AG10803 (cell line): ENCODE measurements at regions not wholly inside any gene's neighbourhood (a gene's known extent, or its start where the extent isn't known, plus 50 kb on each side); places are given as distances from the start of the nearest gene placed in this dataset.

Experiments
- DNase-seq: peaks from one replicate; pipeline ENCODE4 v3.0.0; 2010; ENCODE audit warnings: low read depth
- H3K4me3 ChIP-seq: 2 replicates; pipeline ENCODE4 v1.5.1; 2011; ENCODE audit warnings: mild to moderate bottlenecking, low read length, control low read depth
- CTCF ChIP-seq: conservative IDR thresholded peaks from 2 replicates; pipeline ENCODE4 v1.5.1; 2011; ENCODE audit warnings: mild to moderate bottlenecking, low read length, control low read depth, inconsistent platforms

DNA sequence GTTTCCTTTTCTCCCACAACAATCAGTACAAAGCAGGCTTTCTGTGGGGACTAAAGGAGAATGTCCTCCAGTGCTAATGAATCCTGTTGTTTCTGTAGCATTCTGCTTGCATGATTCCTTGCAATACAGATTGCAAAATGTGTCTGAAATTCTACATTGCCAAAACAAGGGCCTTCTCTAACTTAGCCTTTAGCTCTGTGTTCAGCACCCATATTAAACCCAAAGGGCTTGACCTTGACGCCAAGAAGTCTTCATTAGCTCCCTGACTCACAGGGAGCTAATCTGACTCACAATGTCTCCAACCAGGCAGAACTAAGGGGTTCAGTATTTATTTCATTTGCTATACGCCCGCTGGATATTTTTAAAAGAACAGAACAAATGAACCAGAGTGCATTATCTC is 241.4 kb upstream of the CLNK start:
- H3K4me3 ChIP-seq: no peak overlapping the region
- no peak for TF ChIP-seq CTCF
- peak; percentile 38 for DNase-seq

DNA sequence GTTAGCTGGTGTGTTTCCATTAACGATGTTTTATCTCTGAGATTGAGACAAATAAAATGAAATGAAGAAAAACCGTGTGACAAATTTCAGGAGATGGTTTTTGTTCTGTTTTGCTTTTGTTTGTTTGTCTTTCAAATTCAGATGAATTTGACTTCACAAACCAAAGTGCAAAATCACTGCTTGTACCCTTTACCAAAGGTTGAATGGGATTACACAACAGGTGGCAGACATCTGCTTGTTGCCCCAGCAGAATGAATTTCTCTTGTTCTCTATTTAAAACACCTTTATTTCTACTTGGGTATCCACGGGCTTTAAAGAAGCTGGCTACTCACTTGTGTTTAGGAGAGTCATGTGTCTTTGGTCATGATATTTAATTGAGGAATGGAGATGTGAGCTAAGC is 239.7 kb upstream of the CLNK start:
- no peak for DNase-seq
- TF ChIP-seq CTCF: no peak
- no peak overlapping the region for H3K4me3 ChIP-seq

- H3K4me3 ChIP-seq: no peak overlapping the region
- DNase-seq: no peak
- TF ChIP-seq CTCF: no peak
Measured at GRCh38 chr4:10917566-10917965, 233.0 kb upstream of the CLNK start.

GRCh38 chr4:10898072-10898471 is 213.5 kb upstream of the CLNK start:
- no peak overlapping the region for H3K4me3 ChIP-seq
- no peak for DNase-seq
- TF ChIP-seq CTCF: no peak

GRCh38 chr4:10897076-10897475 is 212.5 kb upstream of the CLNK start:
- DNase-seq: no peak
- no peak overlapping the region for H3K4me3 ChIP-seq
- no peak for TF ChIP-seq CTCF

DNA sequence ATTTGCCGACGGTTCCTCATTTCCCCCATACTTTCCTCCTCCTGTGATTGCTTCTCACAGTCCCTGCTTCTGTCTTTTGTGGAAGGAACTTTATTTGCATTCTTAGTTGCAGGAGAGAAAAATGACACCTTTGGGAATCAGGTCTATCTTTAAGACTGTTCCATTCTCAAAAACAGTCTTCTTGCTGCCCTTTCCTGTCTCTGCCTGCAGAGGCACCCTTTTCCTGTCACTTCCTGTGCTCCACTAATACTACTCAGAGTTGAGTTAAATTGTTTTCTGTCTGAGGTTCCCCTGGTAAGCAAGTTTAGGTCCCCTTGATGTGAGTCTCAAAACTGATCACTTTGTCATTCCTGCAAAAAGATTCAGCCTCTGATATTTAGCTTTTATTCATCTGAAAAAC is 208.8 kb upstream of the CLNK start:
- TF ChIP-seq CTCF: 0 out of 2 replicates have a peak, but pooled peaks have one; percentile 11
- H3K4me3 ChIP-seq: no peak overlapping the region
- DNase-seq: no peak

DNA sequence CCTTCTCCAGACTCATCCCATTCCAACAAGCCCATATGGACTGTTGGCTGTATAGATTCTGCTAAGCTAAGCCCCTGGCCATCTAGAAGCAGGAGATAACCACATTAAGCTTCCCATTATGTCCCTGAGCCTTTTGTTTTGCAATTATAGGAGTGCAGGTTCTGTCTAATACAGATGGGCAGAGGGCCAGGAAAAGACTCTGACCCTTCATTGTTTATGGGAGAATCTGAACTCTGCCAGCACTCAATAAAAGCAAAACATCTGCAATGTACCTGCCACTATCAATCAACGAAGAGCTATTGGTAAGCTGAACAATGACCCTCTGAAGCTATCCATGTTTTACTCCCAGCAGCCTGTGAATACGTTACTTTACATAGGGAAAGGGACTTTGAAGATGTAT is 207.3 kb upstream of the CLNK start:
- no peak for DNase-seq
- TF ChIP-seq CTCF: no peak
- no peak overlapping the region for H3K4me3 ChIP-seq
